ENCODE measurements at regions not wholly inside any gene's neighbourhood (a gene's known extent, or its start where the extent isn't known, plus 50 kb on each side); places are given as distances from the start of the nearest gene placed in this dataset.

- TF ChIP-seq POLR2AphosphoS5 (IDR thresholded peaks at IDR 0.05; ENCODE audit: low read depth, low read length) (no peak), FOXP2 (optimal IDR thresholded peaks at IDR 0.05; ENCODE audit: borderline replicate concordance, extremely low read depth, extremely low read length, insufficient read depth) (no peak), TAF1 (IDR thresholded peaks at IDR 0.05; ENCODE audit: borderline replicate concordance, insufficient read depth, low read length) (no peak), REST (IDR thresholded peaks at IDR 0.05; ENCODE audit: insufficient read depth in 1 of 2, low read depth in 2 of 2, low read length in 2 of 2) (no peak), SIN3A (IDR thresholded peaks at IDR 0.05; ENCODE audit: borderline replicate concordance, insufficient read depth, low read length) (no peak)
Measured at GRCh38 chr3:23656199-23656598, 149.6 kb upstream of the UBE2E1 start.

- TF ChIP-seq POLR2AphosphoS5 (IDR thresholded peaks at IDR 0.05; ENCODE audit: low read depth, low read length), result no peak
- TF ChIP-seq REST (IDR thresholded peaks at IDR 0.05; ENCODE audit: insufficient read depth in 1 of 2, low read depth in 2 of 2, low read length in 2 of 2), result no peak
- no peak for TF ChIP-seq TAF1 (IDR thresholded peaks at IDR 0.05; ENCODE audit: borderline replicate concordance, insufficient read depth, low read length)
- TF ChIP-seq FOXP2 (optimal IDR thresholded peaks at IDR 0.05; ENCODE audit: borderline replicate concordance, extremely low read depth, extremely low read length, insufficient read depth), result no peak
- no peak for TF ChIP-seq SIN3A (IDR thresholded peaks at IDR 0.05; ENCODE audit: borderline replicate concordance, insufficient read depth, low read length)
Measured at GRCh38 chr3:23656821-23657220, 148.9 kb upstream of the UBE2E1 start.

- TF ChIP-seq REST (IDR thresholded peaks at IDR 0.05; ENCODE audit: insufficient read depth in 1 of 2, low read depth in 2 of 2, low read length in 2 of 2), result no peak
- TF ChIP-seq POLR2AphosphoS5 (IDR thresholded peaks at IDR 0.05; ENCODE audit: low read depth, low read length), result no peak
- TF ChIP-seq FOXP2 (optimal IDR thresholded peaks at IDR 0.05; ENCODE audit: borderline replicate concordance, extremely low read depth, extremely low read length, insufficient read depth), result no peak
- TF ChIP-seq TAF1 (IDR thresholded peaks at IDR 0.05; ENCODE audit: borderline replicate concordance, insufficient read depth, low read length), result no peak
- TF ChIP-seq SIN3A (IDR thresholded peaks at IDR 0.05; ENCODE audit: borderline replicate concordance, insufficient read depth, low read length), result no peak
Measured at GRCh38 chr3:23657647-23658046, 148.1 kb upstream of the UBE2E1 start.

- no peak for TF ChIP-seq POLR2AphosphoS5 (IDR thresholded peaks at IDR 0.05; ENCODE audit: low read depth, low read length)
- no peak for TF ChIP-seq FOXP2 (optimal IDR thresholded peaks at IDR 0.05; ENCODE audit: borderline replicate concordance, extremely low read depth, extremely low read length, insufficient read depth)
- no peak for TF ChIP-seq TAF1 (IDR thresholded peaks at IDR 0.05; ENCODE audit: borderline replicate concordance, insufficient read depth, low read length)
- TF ChIP-seq REST (IDR thresholded peaks at IDR 0.05; ENCODE audit: insufficient read depth in 1 of 2, low read depth in 2 of 2, low read length in 2 of 2), result no peak
- TF ChIP-seq SIN3A (IDR thresholded peaks at IDR 0.05; ENCODE audit: borderline replicate concordance, insufficient read depth, low read length), result no peak
Measured at GRCh38 chr3:23659274-23659673, 146.5 kb upstream of the UBE2E1 start.

All from PFSK-1 (cell line).